SU-DHL-6 (cell line): ENCODE measurements at regions not wholly inside any gene's neighbourhood (a gene's known extent, or its start where the extent isn't known, plus 50 kb on each side); places are given as distances from the start of the nearest gene placed in this dataset.
"Not testable (repeated sequence)": the region's sequence is repeated elsewhere in the genome, so short reads cannot be mapped to it uniquely, and the experiment has no call there.

Experiments used
- CTCF ChIP-seq: fragments of 200-600 bp; sonication (generic); IDR thresholded peaks from one replicate; pipeline ENCODE4 v1.5.1; 2017; ENCODE audit warnings: antibody characterized with exemption, mild to moderate bottlenecking, low read length, moderate library complexity; ENCODE audit not compliant: insufficient read depth, poor library complexity, severe bottlenecking
- EZH2phosphoT487 ChIP-seq: fragments of 200-600 bp; sonication (generic), shearing (Covaris generic); conservative IDR thresholded peaks from 2 replicates; pipeline ENCODE4 v1.6.1; 2018; ENCODE audit warnings: mild to moderate bottlenecking, antibody characterized with exemption, low read length, moderate library complexity, mixed read lengths

DNA sequence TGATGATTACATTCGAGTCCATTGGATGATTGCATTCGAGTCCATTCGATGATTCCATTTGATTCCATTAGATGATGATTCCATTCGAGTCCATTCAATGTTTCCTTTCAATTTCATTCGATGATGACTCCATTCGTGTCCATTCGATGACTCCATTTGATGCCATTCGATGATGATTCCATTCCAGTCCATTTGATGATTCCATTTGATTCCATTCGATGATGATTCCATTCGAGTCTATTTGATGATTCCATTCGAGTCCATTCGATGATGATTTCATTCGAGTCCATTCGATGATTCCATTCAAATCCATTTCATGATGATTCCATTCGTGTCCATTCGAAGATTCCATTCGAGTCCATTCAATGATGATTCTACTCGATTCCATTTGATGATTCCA, 1109.7 kb downstream of the RPIA start:
- not testable (repeated sequence) for TF ChIP-seq CTCF, EZH2phosphoT487
